HL-60 (cell line): ENCODE measurements at regions not wholly inside any gene's neighbourhood (a gene's known extent, or its start where the extent isn't known, plus 50 kb on each side); places are given as distances from the start of the nearest gene placed in this dataset.

ENCODE experiments used
- DNase-seq, 2 experiments: peaks; one replicate each; pipeline ENCODE4 v3.0.0-alpha.2; 2010 to 2020; ENCODE audit warnings: low read depth in 1 of 2, low spot score in 1 of 2
- H3K27ac ChIP-seq: fragments of 250-450 bp; sonication (Bioruptor Pico); replicated peaks from 2 replicates; pipeline ENCODE4 v1.5.1; 2020; ENCODE audit warnings: mild to moderate bottlenecking, moderate library complexity
- H3K27me3 ChIP-seq: fragments of 250-450 bp; sonication (Bioruptor Pico); 2 replicates; pipeline ENCODE4 v1.5.1; 2021; ENCODE audit warnings: mild to moderate bottlenecking, moderate library complexity; ENCODE audit not compliant: insufficient read depth, poor library complexity, severe bottlenecking
- H3K4me3 ChIP-seq: replicated peaks from 2 replicates; pipeline ENCODE4 v1.5.1; 2011; ENCODE audit warnings: mild to moderate bottlenecking, control low read depth, low read length; ENCODE audit not compliant: insufficient read depth
- GABPA ChIP-seq: IDR thresholded peaks from 2 replicates; pipeline ENCODE4 v1.6.1; 2012; ENCODE audit warnings: low read depth
- POLR2AphosphoS5 ChIP-seq: IDR thresholded peaks from 2 replicates; pipeline ENCODE4 v1.6.1; 2012; ENCODE audit warnings: low read depth
- REST ChIP-seq: IDR thresholded peaks from 2 replicates; pipeline ENCODE4 v1.6.1; 2012; ENCODE audit warnings: low read depth; ENCODE audit not compliant: insufficient replicate concordance
- SPI1 ChIP-seq: IDR thresholded peaks from 2 replicates; pipeline ENCODE4 v1.6.1; 2012; ENCODE audit warnings: low read depth, mild to moderate bottlenecking, borderline replicate concordance
- TF ChIP-seq, protein P1 (sequence below): IDR thresholded peaks from one replicate; pipeline ENCODE4 v1.5.1; 2011; ENCODE audit warnings: low read length, control low read depth, inconsistent platforms; ENCODE audit not compliant: insufficient read depth

- no peak for TF ChIP-seq REST
- no peak for TF ChIP-seq GABPA
- TF ChIP-seq, protein P1, sequence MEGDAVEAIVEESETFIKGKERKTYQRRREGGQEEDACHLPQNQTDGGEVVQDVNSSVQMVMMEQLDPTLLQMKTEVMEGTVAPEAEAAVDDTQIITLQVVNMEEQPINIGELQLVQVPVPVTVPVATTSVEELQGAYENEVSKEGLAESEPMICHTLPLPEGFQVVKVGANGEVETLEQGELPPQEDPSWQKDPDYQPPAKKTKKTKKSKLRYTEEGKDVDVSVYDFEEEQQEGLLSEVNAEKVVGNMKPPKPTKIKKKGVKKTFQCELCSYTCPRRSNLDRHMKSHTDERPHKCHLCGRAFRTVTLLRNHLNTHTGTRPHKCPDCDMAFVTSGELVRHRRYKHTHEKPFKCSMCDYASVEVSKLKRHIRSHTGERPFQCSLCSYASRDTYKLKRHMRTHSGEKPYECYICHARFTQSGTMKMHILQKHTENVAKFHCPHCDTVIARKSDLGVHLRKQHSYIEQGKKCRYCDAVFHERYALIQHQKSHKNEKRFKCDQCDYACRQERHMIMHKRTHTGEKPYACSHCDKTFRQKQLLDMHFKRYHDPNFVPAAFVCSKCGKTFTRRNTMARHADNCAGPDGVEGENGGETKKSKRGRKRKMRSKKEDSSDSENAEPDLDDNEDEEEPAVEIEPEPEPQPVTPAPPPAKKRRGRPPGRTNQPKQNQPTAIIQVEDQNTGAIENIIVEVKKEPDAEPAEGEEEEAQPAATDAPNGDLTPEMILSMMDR, result no peak
- no peak for TF ChIP-seq POLR2AphosphoS5
- TF ChIP-seq SPI1, result no peak
- H3K27ac ChIP-seq, result no peak overlapping the region
- no peak for DNase-seq
- no peaks in the 10 kb centered on the region for H3K27me3 ChIP-seq
- H3K4me3 ChIP-seq, result no peak overlapping the region
Measured at GRCh38 chr16:59368586-59368985, 634.5 kb upstream of the GOT2 start.

GRCh38 chr16:59356709-59357108, 622.6 kb upstream of the GOT2 start:
- TF ChIP-seq REST (no peak), POLR2AphosphoS5 (no peak), GABPA (no peak), SPI1 (no peak)
- TF ChIP-seq, protein P1, result no peak
- Histone ChIP-seq H3K4me3 (no peak overlapping the region), H3K27ac (no peak overlapping the region), H3K27me3 (no peaks in the 10 kb centered on the region)
- DNase-seq, result no peak

GRCh38 chr16:59356144-59356543, 622.0 kb upstream of the GOT2 start:
- no peak overlapping the region for H3K27ac ChIP-seq
- H3K27me3 ChIP-seq, result no peaks in the 10 kb centered on the region
- DNase-seq, result no peak
- no peak overlapping the region for H3K4me3 ChIP-seq
- TF ChIP-seq, protein P1, result no peak
- no peak for TF ChIP-seq POLR2AphosphoS5

- Histone ChIP-seq H3K27me3 (no peaks in the 10 kb centered on the region), H3K27ac (no peak overlapping the region), H3K4me3 (no peak overlapping the region)
- DNase-seq, result no peak
- TF ChIP-seq POLR2AphosphoS5 (no peak), GABPA (no peak), REST (no peak), SPI1 (no peak)
- TF ChIP-seq, protein P1, result no peak
Measured at GRCh38 chr16:59355704-59356103, 621.6 kb upstream of the GOT2 start.
